Liver (tissue), 8 donors: ENCODE measurements at regions not wholly inside any gene's neighbourhood (a gene's known extent, or its start where the extent isn't known, plus 50 kb on each side); places are given as distances from the start of the nearest gene placed in this dataset.

Experiments
- DNase-seq: peaks from one replicate; pipeline ENCODE4 v3.0.0-alpha.2; 2017; ENCODE audit warnings: low spot score
- H3K27ac ChIP-seq, 2 donors: one replicate each; pipeline ENCODE4 v1.7.0; 2013; ENCODE audit warnings: inconsistent platforms in 2 of 2, low read length in 2 of 2, control low read depth in 1 of 2, low read depth in 1 of 2, mild to moderate bottlenecking in 1 of 2
- H3K27me3 ChIP-seq, 4 donors: one replicate each; pipeline versions ENCODE4 v1.6.1 to v1.7.0; 2013; ENCODE audit warnings: low read length in 3 of 4, inconsistent platforms in 1 of 4, mild to moderate bottlenecking in 1 of 4, moderate library complexity in 1 of 4; ENCODE audit not compliant: control insufficient read depth in 4 of 4, insufficient read depth in 4 of 4
- H3K36me3 ChIP-seq, 4 donors: one replicate each; pipeline versions ENCODE4 v1.6.1 to v1.7.0; 2013; ENCODE audit warnings: low read length in 3 of 4, mild to moderate bottlenecking in 3 of 4, low read depth in 1 of 4, moderate library complexity in 1 of 4; ENCODE audit not compliant: control insufficient read depth in 4 of 4, insufficient read depth in 3 of 4
- H3K4me1 ChIP-seq, 4 donors: one replicate each; pipeline versions ENCODE4 v1.6.1 to v1.7.0; 2013; ENCODE audit warnings: low read length in 3 of 4, mild to moderate bottlenecking in 3 of 4, moderate library complexity in 1 of 4; ENCODE audit not compliant: control insufficient read depth in 4 of 4, insufficient read depth in 4 of 4
- H3K4me3 ChIP-seq, 3 donors: one replicate each; pipeline versions ENCODE4 v1.6.1 to v1.7.0; 2013; ENCODE audit warnings: low read length in 3 of 3, control low read depth in 1 of 3, low read depth in 1 of 3, mild to moderate bottlenecking in 1 of 3
- H3K9ac ChIP-seq, 2 donors: one replicate each; pipeline ENCODE4 v1.7.0; 2013; ENCODE audit warnings: low read length in 2 of 2, mild to moderate bottlenecking in 2 of 2, moderate library complexity in 2 of 2, control low read depth in 1 of 2, low read depth in 1 of 2
- H3K9me3 ChIP-seq, 4 donors: one replicate each; pipeline versions ENCODE4 v1.6.1 to v1.7.0; 2013; ENCODE audit warnings: low read length in 3 of 4; ENCODE audit not compliant: control insufficient read depth in 4 of 4
- EGR1 ChIP-seq, 2 donors: IDR thresholded peaks; 2 replicates each; pipeline ENCODE4 v1.6.1; 2016 to 2018; ENCODE audit warnings: antibody characterized with exemption in 2 of 2, low read depth in 2 of 2
- FOXA1 ChIP-seq: IDR thresholded peaks from 2 replicates; pipeline ENCODE4 v1.6.1; 2016; ENCODE audit warnings: antibody characterized with exemption
- FOXA2 ChIP-seq: IDR thresholded peaks from 2 replicates; pipeline ENCODE4 v1.6.1; 2016; ENCODE audit warnings: antibody characterized with exemption
- GABPA ChIP-seq, 2 donors: IDR thresholded peaks in 1 of 2; conservative IDR thresholded peaks in 1 of 2; 2 replicates each; pipeline ENCODE4 v1.6.1; 2016; ENCODE audit warnings: antibody characterized with exemption in 2 of 2, mild to moderate bottlenecking in 1 of 2, moderate library complexity in 1 of 2
- HNF4A ChIP-seq, 2 donors: conservative IDR thresholded peaks; 2 replicates each; pipeline ENCODE4 v1.6.1; 2016; ENCODE audit warnings: antibody characterized with exemption in 2 of 2, mild to moderate bottlenecking in 2 of 2
- HNF4G ChIP-seq: IDR thresholded peaks from 2 replicates; pipeline ENCODE4 v1.6.1; 2016; ENCODE audit warnings: antibody characterized with exemption
- JUND ChIP-seq, 2 donors: IDR thresholded peaks; 2 replicates each; pipeline ENCODE4 v1.6.1; 2016; ENCODE audit warnings: antibody characterized with exemption in 2 of 2
- NR2F2 ChIP-seq: IDR thresholded peaks from 2 replicates; pipeline ENCODE4 v1.6.1; 2016; ENCODE audit warnings: antibody characterized with exemption
- RAD21 ChIP-seq, 2 donors: IDR thresholded peaks; 2 replicates each; pipeline ENCODE4 v1.6.1; 2016; ENCODE audit warnings: antibody characterized with exemption in 2 of 2, mild to moderate bottlenecking in 2 of 2
- RXRA ChIP-seq, 2 donors: IDR thresholded peaks; 2 replicates each; pipeline ENCODE4 v1.6.1; 2017 to 2018; ENCODE audit warnings: antibody characterized with exemption in 2 of 2, mild to moderate bottlenecking in 1 of 2
- SP1 ChIP-seq: IDR thresholded peaks from 2 replicates; pipeline ENCODE4 v1.6.1; 2018; ENCODE audit warnings: antibody characterized with exemption, mild to moderate bottlenecking
- TAF1 ChIP-seq: conservative IDR thresholded peaks from 2 replicates; pipeline ENCODE4 v1.6.1; 2016; ENCODE audit warnings: antibody characterized with exemption, mild to moderate bottlenecking
- YY1 ChIP-seq: IDR thresholded peaks from 2 replicates; pipeline ENCODE4 v1.6.1; 2016; ENCODE audit warnings: antibody characterized with exemption, mild to moderate bottlenecking
- WGBS: extraction: QIAGEN DNeasy Blood & Tissue Kit; methylation state at CpG from one replicate; pipeline ENCODE4 v1.1.7; 2013; 5-methylcytosine and 5-hydroxymethylcytosine counted together
- TF ChIP-seq, protein P1 (sequence below): IDR thresholded peaks from 2 replicates; pipeline ENCODE4 v1.6.1; 2016; ENCODE audit warnings: antibody characterized with exemption
- TF ChIP-seq, protein P2 (sequence below): IDR thresholded peaks from 2 replicates; pipeline ENCODE4 v1.6.1; 2016; ENCODE audit warnings: antibody characterized with exemption
- TF ChIP-seq, protein P3 (sequence below): IDR thresholded peaks from 2 replicates; pipeline ENCODE4 v1.6.1; 2016; ENCODE audit warnings: antibody characterized with exemption
- TF ChIP-seq, protein P4 (sequence below): fragments of 150-350 bp; IDR thresholded peaks from 2 replicates; pipeline ENCODE4 v1.5.1; 2017; ENCODE audit warnings: improper control_type of control experiment, low read depth, low read length; ENCODE audit not compliant: missing input control
- donor health status: healthy.
- donor health status: healthy.
- donor health status: healthy.
- donor health status: healthy.
- donor health status: healthy.

DNA sequence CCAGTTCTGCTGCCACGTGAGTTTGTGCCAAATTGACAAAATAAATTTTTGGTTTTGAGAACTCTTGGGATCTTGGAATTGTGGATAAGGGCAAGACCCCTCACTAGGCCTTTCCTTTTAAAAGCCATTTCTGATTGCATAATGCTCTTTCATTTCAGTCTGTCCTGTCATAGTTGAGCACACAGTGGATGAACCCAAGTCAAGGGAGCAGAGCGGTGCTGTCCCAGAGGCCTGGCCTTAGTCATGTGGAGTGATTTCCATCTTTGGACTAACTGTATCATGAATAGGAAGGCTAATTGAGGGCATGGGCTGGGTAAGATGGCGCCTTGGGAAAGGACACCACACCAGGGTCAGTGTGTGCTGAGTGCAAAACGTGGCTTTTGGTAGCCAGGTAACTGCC is 304.0 kb downstream of the UACA start:
- DNase-seq, result no peak
- Histone ChIP-seq H3K27me3 (no peaks in the 10 kb centered on the region), H3K27ac (peak overlapping the region; percentile 32 to 40), H3K36me3 (no peaks in the 10 kb centered on the region), H3K9me3 (no peaks in the 10 kb centered on the region), H3K4me3 (no peak overlapping the region), H3K4me1 (peaks cover 0 to 13% (median 1%) of the 10 kb centered on the region in 4 donors), H3K9ac (no peak overlapping the region)
- 89% methylated on average over 4 of the region's 4 CpGs for WGBS
- TF ChIP-seq RXRA (IDR thresholded peaks at IDR 0.05), result peak in 1 of 2 donors; percentile 18
- TF ChIP-seq JUND (IDR thresholded peaks at IDR 0.05), result no peak
- TF ChIP-seq NR2F2, result no peak

DNA sequence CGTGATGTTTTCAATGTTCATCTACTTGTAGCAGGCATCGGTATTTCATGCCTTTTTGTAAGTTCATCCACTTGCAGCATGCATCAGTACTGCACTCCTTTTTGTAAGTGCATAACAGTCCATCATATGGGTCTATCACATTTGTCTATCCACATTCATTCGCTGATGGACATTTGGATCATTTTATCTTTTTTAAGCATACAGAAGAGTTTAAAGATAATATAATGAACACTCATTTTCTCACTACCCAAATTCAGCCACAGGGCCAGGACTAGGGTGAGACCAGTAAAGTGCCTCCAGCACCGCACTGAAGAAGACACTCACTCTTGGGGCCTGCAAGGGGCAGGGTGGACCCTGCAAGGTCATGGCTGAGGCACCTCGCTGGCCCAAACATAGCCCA is 309.6 kb downstream of the UACA start:
- 86% methylated on average over 5 of the region's 5 CpGs for WGBS

DNA sequence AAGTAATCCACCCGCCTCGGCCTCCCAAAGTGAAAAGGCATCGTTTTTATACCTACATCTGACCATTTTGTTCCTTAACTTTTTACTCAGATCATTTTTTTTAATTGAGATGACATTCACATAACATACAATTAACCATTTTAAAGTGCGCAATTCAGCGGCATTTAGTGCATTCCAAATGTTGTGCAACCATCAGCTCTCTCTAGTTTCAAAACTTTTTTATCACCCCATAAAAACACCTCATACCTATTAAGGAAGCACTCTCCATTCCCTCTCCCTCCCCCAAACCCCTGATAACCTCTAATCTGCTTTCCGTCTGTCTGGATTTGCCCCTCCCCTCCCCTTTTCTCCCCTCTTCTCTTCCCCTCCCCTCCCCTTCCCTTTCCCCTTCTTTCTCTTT is 310.1 kb downstream of the UACA start:
- WGBS, result 77% methylated on average over 6 of the region's 6 CpGs
- Histone ChIP-seq H3K27me3 (no peaks in the 10 kb centered on the region), H3K9me3 (no peaks in the 10 kb centered on the region), H3K36me3 (no peaks in the 10 kb centered on the region), H3K9ac (no peak overlapping the region), H3K4me3 (no peak overlapping the region), H3K4me1 (peaks cover 5 to 14% (median 9%) of the 10 kb centered on the region in 4 donors), H3K27ac (no peak overlapping the region)
- DNase-seq, result no peak
- TF ChIP-seq FOXA1 (no peak), NR2F2 (no peak), JUND (IDR thresholded peaks at IDR 0.05) (no peak), SP1 (no peak), YY1 (no peak), FOXA2 (no peak), HNF4G (no peak), HNF4A (conservative IDR thresholded peaks at IDR 0.05) (no peak), TAF1 (no peak), EGR1 (IDR thresholded peaks at IDR 0.05; ENCODE audit: low read depth in 2 of 2) (no peak), RAD21 (IDR thresholded peaks at IDR 0.05) (no peak), RXRA (IDR thresholded peaks at IDR 0.05) (no peak)
- TF ChIP-seq, protein P1, sequence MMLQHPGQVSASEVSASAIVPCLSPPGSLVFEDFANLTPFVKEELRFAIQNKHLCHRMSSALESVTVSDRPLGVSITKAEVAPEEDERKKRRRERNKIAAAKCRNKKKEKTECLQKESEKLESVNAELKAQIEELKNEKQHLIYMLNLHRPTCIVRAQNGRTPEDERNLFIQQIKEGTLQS, result no peak
- TF ChIP-seq, protein P2, sequence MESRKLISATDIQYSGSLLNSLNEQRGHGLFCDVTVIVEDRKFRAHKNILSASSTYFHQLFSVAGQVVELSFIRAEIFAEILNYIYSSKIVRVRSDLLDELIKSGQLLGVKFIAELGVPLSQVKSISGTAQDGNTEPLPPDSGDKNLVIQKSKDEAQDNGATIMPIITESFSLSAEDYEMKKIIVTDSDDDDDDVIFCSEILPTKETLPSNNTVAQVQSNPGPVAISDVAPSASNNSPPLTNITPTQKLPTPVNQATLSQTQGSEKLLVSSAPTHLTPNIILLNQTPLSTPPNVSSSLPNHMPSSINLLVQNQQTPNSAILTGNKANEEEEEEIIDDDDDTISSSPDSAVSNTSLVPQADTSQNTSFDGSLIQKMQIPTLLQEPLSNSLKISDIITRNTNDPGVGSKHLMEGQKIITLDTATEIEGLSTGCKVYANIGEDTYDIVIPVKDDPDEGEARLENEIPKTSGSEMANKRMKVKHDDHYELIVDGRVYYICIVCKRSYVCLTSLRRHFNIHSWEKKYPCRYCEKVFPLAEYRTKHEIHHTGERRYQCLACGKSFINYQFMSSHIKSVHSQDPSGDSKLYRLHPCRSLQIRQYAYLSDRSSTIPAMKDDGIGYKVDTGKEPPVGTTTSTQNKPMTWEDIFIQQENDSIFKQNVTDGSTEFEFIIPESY, result no peak
- TF ChIP-seq, protein P3, sequence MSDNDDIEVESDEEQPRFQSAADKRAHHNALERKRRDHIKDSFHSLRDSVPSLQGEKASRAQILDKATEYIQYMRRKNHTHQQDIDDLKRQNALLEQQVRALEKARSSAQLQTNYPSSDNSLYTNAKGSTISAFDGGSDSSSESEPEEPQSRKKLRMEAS, result no peak
- TF ChIP-seq, protein P4, sequence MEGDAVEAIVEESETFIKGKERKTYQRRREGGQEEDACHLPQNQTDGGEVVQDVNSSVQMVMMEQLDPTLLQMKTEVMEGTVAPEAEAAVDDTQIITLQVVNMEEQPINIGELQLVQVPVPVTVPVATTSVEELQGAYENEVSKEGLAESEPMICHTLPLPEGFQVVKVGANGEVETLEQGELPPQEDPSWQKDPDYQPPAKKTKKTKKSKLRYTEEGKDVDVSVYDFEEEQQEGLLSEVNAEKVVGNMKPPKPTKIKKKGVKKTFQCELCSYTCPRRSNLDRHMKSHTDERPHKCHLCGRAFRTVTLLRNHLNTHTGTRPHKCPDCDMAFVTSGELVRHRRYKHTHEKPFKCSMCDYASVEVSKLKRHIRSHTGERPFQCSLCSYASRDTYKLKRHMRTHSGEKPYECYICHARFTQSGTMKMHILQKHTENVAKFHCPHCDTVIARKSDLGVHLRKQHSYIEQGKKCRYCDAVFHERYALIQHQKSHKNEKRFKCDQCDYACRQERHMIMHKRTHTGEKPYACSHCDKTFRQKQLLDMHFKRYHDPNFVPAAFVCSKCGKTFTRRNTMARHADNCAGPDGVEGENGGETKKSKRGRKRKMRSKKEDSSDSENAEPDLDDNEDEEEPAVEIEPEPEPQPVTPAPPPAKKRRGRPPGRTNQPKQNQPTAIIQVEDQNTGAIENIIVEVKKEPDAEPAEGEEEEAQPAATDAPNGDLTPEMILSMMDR, result no peak

More for the DNA sequence above, 309.6 kb downstream of the UACA start:
- Histone ChIP-seq H3K9me3 (no peaks in the 10 kb centered on the region), H3K4me3 (no peak overlapping the region), H3K4me1 (peaks cover 5 to 14% (median 9%) of the 10 kb centered on the region in 4 donors), H3K36me3 (no peaks in the 10 kb centered on the region), H3K27ac (no peak overlapping the region), H3K9ac (no peak overlapping the region), H3K27me3 (no peaks in the 10 kb centered on the region)
- no peak for TF ChIP-seq GABPA (IDR thresholded peaks at IDR 0.05 in 1 of 2, conservative IDR thresholded peaks at IDR 0.05 in 1 of 2)
- TF ChIP-seq FOXA1, result no peak
- TF ChIP-seq FOXA2, result no peak
- no peak for DNase-seq
